Islet of Langerhans (tissue), 1 donor: ENCODE measurements at regions not wholly inside any gene's neighbourhood (a gene's known extent, or its start where the extent isn't known, plus 50 kb on each side); places are given as distances from the start of the nearest gene placed in this dataset.

Experiments used
- FAIRE-seq: peaks from one replicate; lab custom pipeline; 2011; peaks lifted over from hg19 to GRCh38; lab: Jason Lieb, UNC

GRCh38 chr9:75414371-75415160, 326.3 kb downstream of the OSTF1 start:
- FAIRE-seq, result no peak

- FAIRE-seq, result no peak
Measured at GRCh38 chr9:75417471-75417870, 329.2 kb downstream of the OSTF1 start.

GRCh38 chr9:75418518-75418917, 330.2 kb downstream of the OSTF1 start:
- FAIRE-seq, result no peak

GRCh38 chr9:75422944-75423522, 334.7 kb downstream of the OSTF1 start:
- no peak for FAIRE-seq

GRCh38 chr9:75429531-75430475, 341.5 kb downstream of the OSTF1 start:
- FAIRE-seq, result no peak

GRCh38 chr9:75431375-75431774, 343.1 kb downstream of the OSTF1 start:
- no peak for FAIRE-seq

- no peak for FAIRE-seq
Measured at GRCh38 chr9:75432386-75432785, 344.1 kb downstream of the OSTF1 start.

GRCh38 chr9:75432888-75433287, 344.6 kb downstream of the OSTF1 start:
- FAIRE-seq, result no peak

GRCh38 chr9:75438716-75439115, 350.4 kb downstream of the OSTF1 start:
- no peak for FAIRE-seq

GRCh38 chr9:75440914-75441313, 352.6 kb downstream of the OSTF1 start:
- FAIRE-seq, result no peak

GRCh38 chr9:75445144-75445543, 356.8 kb downstream of the OSTF1 start:
- no peak for FAIRE-seq

GRCh38 chr9:75447281-75447680, 359.0 kb downstream of the OSTF1 start:
- FAIRE-seq, result no peak

GRCh38 chr9:75448281-75448680, 360.0 kb downstream of the OSTF1 start:
- FAIRE-seq, result no peak

- FAIRE-seq, result no peak
Measured at GRCh38 chr9:75448955-75449354, 360.6 kb downstream of the OSTF1 start.

- no peak for FAIRE-seq
Measured at GRCh38 chr9:75451045-75451444, 362.7 kb downstream of the OSTF1 start.

- no peak for FAIRE-seq
Measured at GRCh38 chr9:75451505-75451904, 363.2 kb downstream of the OSTF1 start.

- FAIRE-seq, result no peak
Measured at GRCh38 chr9:75452512-75452911, 364.2 kb downstream of the OSTF1 start.

- no peak for FAIRE-seq
Measured at GRCh38 chr9:75454043-75454442, 365.7 kb downstream of the OSTF1 start.

GRCh38 chr9:75454891-75455290, 366.6 kb downstream of the OSTF1 start:
- no peak for FAIRE-seq

- no peak for FAIRE-seq
Measured at GRCh38 chr9:75455444-75455921, 367.2 kb downstream of the OSTF1 start.

GRCh38 chr9:75456698-75457097, 368.4 kb downstream of the OSTF1 start:
- no peak for FAIRE-seq

GRCh38 chr9:75457474-75458011, 369.2 kb downstream of the OSTF1 start:
- no peak for FAIRE-seq
